Peyer's patch (tissue), 4 donors: ENCODE measurements at regions not wholly inside any gene's neighbourhood (a gene's known extent, or its start where the extent isn't known, plus 50 kb on each side); places are given as distances from the start of the nearest gene placed in this dataset.
A peak's percentile ranks its signal among the peaks of the same experiment; 100 is the strongest.
"Not testable (repeated sequence)": the region's sequence is repeated elsewhere in the genome, so short reads cannot be mapped to it uniquely, and the experiment has no call there.

Experiments used
- DNase-seq, 3 donors: peaks; one replicate each; pipeline ENCODE4 v3.0.0-alpha.2; 2017 to 2019
- H3K27ac ChIP-seq, 4 donors: fragments of 200-600 bp; sonication (generic); one replicate each; pipeline ENCODE4 v1.5.1; 2016 to 2019
- H3K27me3 ChIP-seq, 2 donors: fragments of 200-600 bp; sonication (generic); one replicate each; pipeline ENCODE4 v1.5.1; 2019
- H3K36me3 ChIP-seq, 3 donors: fragments of 200-600 bp; sonication (generic); one replicate each; pipeline ENCODE4 v1.5.1; 2016 to 2019
- H3K4me1 ChIP-seq, 4 donors: fragments of 200-600 bp; sonication (generic); one replicate each; pipeline ENCODE4 v1.5.1; 2016 to 2019
- H3K4me3 ChIP-seq, 4 donors: fragments of 200-600 bp; sonication (generic); 1 replicate in 3 of 4; 2 replicates in 1 of 4; pipeline ENCODE4 v1.5.1; 2016 to 2019; ENCODE audit warnings: mild to moderate bottlenecking in 1 of 4
- H3K9me3 ChIP-seq, 4 donors: fragments of 200-600 bp; sonication (generic); one replicate each; pipeline ENCODE4 v1.5.1; 2016 to 2019; ENCODE audit warnings: mild to moderate bottlenecking in 1 of 4
- POLR2A ChIP-seq, 2 donors: fragments of 450-650 bp; IDR thresholded peaks; one replicate each; pipeline ENCODE4 v1.5.1; 2017; ENCODE audit warnings: antibody characterized with exemption in 2 of 2, mild to moderate bottlenecking in 2 of 2, moderate library complexity in 2 of 2
- TF ChIP-seq, protein P1 (sequence below), 6 experiments: fragments of 450-650 bp in 4 of 6; fragments of 200-600 bp in 2 of 6; sonication (generic) in 1 of 6; IDR thresholded peaks; one replicate each; pipeline ENCODE4 v1.5.1; 2017 to 2019; ENCODE audit warnings: antibody characterized with exemption in 6 of 6, mild to moderate bottlenecking in 3 of 6, moderate library complexity in 1 of 6

DNA sequence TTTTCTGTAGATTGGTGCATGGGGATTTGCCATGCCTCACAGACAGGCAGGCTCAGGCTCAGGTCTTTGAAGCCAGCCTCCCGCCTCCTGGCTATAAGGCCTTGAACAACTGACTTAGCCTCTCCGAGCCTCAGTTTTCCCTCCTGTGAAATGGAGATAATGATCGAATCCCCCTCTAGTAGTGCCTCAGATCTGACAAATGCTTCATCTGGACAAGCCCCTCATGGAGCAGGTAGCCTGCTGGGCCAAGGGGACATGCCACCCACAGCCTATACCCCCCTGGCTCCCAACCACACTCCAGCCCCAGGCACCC, 68.1 kb upstream of the LCTL start:
- DNase-seq, result no peak
- no peaks in the 10 kb centered on the region for H3K4me1 ChIP-seq

DNA sequence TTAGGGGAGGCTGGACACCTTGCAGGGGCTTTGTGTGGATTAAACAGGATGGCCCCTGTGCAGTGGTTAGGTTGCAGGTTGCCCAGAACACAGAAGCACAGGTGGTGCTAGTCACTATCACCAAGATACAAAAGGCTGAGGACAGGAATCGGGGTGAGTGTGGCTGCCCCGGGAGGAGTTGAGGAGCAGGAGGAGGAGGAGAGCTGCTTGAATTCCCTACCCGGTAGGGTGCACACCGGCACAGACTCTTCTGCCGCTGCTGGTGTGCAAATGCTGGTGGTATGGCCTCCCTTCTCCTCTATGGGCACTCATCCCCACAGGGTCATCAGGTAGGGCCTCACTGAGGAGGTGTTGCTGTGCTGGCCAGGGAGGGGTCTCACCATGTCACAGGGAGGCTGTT, 67.5 kb upstream of the SMAD6 start:
- no peak overlapping the region for H3K4me3 ChIP-seq
- peak in 1 of 3 donors; percentile 26 for DNase-seq
- no peaks in the 10 kb centered on the region for H3K9me3 ChIP-seq
- no peaks in the 10 kb centered on the region for H3K27me3 ChIP-seq
- H3K27ac ChIP-seq, result no peak overlapping the region
- no peaks in the 10 kb centered on the region for H3K36me3 ChIP-seq
- no peaks in the 10 kb centered on the region for H3K4me1 ChIP-seq
- no peak for TF ChIP-seq POLR2A (IDR thresholded peaks at IDR 0.05)
- TF ChIP-seq, protein P1, sequence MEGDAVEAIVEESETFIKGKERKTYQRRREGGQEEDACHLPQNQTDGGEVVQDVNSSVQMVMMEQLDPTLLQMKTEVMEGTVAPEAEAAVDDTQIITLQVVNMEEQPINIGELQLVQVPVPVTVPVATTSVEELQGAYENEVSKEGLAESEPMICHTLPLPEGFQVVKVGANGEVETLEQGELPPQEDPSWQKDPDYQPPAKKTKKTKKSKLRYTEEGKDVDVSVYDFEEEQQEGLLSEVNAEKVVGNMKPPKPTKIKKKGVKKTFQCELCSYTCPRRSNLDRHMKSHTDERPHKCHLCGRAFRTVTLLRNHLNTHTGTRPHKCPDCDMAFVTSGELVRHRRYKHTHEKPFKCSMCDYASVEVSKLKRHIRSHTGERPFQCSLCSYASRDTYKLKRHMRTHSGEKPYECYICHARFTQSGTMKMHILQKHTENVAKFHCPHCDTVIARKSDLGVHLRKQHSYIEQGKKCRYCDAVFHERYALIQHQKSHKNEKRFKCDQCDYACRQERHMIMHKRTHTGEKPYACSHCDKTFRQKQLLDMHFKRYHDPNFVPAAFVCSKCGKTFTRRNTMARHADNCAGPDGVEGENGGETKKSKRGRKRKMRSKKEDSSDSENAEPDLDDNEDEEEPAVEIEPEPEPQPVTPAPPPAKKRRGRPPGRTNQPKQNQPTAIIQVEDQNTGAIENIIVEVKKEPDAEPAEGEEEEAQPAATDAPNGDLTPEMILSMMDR (IDR thresholded peaks at IDR 0.05), result no peak

More for the DNA sequence above, 68.1 kb upstream of the LCTL start:
- Histone ChIP-seq H3K36me3 (no peaks in the 10 kb centered on the region), H3K4me3 (no peak overlapping the region), H3K27ac (no peak overlapping the region), H3K27me3 (no peaks in the 10 kb centered on the region), H3K9me3 (no peaks in the 10 kb centered on the region)
- TF ChIP-seq, protein P1 (IDR thresholded peaks at IDR 0.05), result no peak
- no peak for TF ChIP-seq POLR2A (IDR thresholded peaks at IDR 0.05)

DNA sequence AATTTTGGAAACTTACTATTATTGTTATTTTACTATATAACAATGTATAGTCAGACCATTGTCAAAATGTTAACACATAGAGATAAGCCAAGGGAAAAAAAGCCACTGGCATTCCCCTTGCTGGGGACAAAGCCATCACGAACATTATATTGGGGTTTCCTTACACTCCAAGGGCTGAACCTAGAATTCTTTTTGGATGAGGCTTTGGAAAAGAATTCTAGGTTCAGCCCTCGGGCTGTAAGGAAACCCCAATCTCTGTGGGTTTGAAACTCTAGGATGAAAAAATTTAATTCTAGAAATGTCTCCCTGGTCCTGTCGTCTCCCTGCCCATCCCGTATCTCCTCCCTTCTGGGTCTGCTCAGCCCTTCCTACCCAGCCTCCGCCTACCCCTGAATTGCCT, 67.0 kb upstream of the SMAD6 start:
- Histone ChIP-seq H3K27me3 (no peaks in the 10 kb centered on the region), H3K4me3 (no peak overlapping the region), H3K4me1 (no peaks in the 10 kb centered on the region), H3K27ac (no peak overlapping the region), H3K36me3 (no peaks in the 10 kb centered on the region), H3K9me3 (no peaks in the 10 kb centered on the region)
- DNase-seq, result no peak
- TF ChIP-seq, protein P1 (IDR thresholded peaks at IDR 0.05), result no peak
- no peak for TF ChIP-seq POLR2A (IDR thresholded peaks at IDR 0.05)

DNA sequence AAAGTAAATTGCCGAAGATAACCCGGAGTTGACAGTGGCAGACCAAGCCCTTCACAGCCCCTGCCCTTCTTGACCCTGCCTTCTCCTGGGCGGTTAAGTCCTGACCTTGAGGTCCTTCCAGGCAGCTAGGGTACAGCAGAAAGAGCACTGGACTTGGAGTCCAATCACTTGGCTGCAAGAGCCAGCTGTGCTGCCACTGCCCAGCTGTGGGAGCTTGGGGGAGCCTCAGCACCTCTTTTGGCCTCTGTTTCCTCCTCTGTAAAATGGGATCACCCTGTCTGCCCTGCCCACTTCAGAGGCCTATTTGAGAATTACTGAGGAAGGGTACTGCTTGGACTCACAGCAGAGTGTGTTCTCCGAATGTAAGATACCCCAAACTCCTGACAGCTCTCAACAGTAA, 66.2 kb upstream of the SMAD6 start:
- H3K27ac ChIP-seq, result no peak overlapping the region
- no peaks in the 10 kb centered on the region for H3K9me3 ChIP-seq
- H3K4me3 ChIP-seq, result no peak overlapping the region
- no peaks in the 10 kb centered on the region for H3K4me1 ChIP-seq
- H3K36me3 ChIP-seq, result no peaks in the 10 kb centered on the region
- H3K27me3 ChIP-seq, result no peaks in the 10 kb centered on the region
- no peak for TF ChIP-seq POLR2A (IDR thresholded peaks at IDR 0.05)
- TF ChIP-seq, protein P1 (IDR thresholded peaks at IDR 0.05), result no peak
- DNase-seq, result no peak

DNA sequence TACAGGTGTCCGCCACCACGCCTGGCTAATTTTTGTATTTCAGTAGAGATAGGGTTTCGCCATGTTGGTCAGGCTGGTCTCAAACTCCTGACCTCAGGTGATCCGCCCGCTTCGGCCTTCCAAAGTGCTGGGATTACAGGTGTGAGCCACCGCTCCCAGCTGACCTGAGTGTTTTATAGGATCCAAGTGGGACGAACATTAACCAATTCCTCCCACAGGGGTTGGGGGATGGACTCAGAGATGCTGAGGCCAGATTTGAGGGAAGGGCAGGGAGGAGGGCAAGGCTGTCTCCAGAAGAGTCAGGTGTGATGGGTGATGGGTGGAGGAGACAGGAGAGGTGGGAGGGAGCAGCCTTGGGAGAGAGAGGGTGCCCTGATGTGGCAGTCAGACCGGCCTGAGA, 65.0 kb upstream of the SMAD6 start:
- not testable (repeated sequence) for H3K27me3 ChIP-seq, H3K36me3 ChIP-seq, H3K9me3 ChIP-seq, H3K4me3 ChIP-seq, H3K4me1 ChIP-seq, H3K27ac ChIP-seq
- DNase-seq, result peak in 1 of 3 donors; percentile 26

DNA sequence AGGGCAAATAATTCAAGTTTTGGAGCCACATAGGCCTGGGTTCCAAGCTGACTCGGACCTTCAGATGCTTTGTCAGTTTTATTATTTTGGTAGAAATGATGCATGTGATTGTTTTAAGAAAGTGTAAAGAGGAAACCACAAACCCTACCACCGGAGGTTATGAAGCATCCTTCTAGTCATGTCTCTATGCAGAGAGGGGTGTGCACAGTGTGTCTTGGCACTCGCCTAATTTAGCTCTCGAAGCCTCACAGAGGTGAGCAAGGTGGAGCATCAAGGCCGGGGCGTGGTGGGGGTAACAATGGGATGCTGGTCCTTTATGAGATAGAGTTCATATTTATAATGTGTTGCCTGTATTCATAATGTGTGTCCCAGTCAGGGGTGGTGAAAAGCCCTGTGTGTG, 63.7 kb upstream of the SMAD6 start:
- no peaks in the 10 kb centered on the region for H3K36me3 ChIP-seq
- no peaks in the 10 kb centered on the region for H3K9me3 ChIP-seq
- peaks cover 0 to 8% (median 0%) of the 10 kb centered on the region in 4 donors for H3K4me1 ChIP-seq
- TF ChIP-seq POLR2A (IDR thresholded peaks at IDR 0.05), result no peak
- TF ChIP-seq, protein P1 (IDR thresholded peaks at IDR 0.05), result no peak
- no peak overlapping the region for H3K4me3 ChIP-seq
- DNase-seq, result no peak
- no peak overlapping the region for H3K27ac ChIP-seq
- no peaks in the 10 kb centered on the region for H3K27me3 ChIP-seq
